D341Med (cell line): ENCODE measurements at regions not wholly inside any gene's neighbourhood (a gene's known extent, or its start where the extent isn't known, plus 50 kb on each side); places are given as distances from the start of the nearest gene placed in this dataset.
A peak's percentile ranks its signal among the peaks of the same experiment; 100 is the strongest.

Experiments used
- DNase-seq: peaks from one replicate; pipeline ENCODE4 v3.0.0; 2012; ENCODE audit warnings: low spot score

DNA sequence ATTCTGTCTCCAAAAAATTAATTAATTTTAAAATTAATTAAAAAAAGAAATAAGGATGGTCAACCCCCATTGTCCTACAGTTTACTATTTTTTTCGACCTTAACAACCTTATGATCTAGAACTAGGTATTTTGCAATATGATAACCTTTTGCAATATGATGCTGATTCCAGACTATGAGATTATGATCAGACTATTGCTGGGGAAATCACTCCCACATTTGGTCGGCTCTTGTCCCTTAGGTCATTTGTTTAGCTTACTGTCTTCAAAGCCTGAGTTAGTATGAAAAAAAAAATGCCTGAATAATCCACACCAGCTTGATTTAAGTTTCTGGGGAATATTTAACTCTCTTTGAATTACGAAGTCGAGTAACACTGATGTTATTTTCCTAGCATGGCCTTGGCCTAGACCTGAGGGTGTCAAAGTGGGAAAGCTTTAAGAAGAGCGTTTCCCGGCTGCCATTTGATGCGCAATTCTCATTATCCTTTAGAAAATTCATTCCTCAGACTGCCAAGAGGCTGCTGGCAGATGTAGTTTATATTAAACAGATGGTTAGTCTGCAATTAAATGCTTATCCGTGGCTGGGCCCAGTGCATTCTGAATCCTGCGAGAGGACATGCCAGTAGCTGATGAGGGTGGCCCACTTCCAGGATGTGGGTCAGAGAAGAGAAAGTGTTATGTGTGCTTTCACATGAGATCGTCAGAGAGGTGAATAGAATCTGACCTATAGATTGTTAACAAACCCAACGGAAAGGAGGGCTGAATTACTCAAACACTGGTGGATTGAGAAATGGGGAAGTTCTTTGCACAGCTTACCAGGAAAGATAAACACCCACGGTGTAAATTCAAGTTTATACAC lies 496.0 kb upstream of the THBS1 start:
- DNase-seq = peak; percentile 78

DNA sequence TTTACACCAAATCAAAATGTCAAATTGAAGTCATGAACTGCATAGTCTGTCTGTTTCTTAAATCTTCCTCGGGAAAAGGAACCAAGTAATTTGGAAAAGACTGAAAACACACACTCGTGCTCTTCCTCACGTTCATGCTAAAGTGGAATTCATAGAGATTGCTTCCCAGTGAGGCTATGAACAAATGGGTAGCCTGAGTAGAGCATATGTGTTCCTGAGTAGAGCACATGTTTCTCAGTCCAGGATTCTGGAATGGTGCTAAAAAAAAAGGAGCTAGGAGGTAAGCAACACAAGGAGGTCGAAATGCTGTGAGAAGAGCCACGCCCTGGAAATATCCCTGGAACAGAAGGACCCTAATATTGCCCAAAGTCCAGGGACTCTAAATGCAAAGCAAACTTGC lies 494.2 kb upstream of the THBS1 start:
- DNase-seq = no peak

DNA sequence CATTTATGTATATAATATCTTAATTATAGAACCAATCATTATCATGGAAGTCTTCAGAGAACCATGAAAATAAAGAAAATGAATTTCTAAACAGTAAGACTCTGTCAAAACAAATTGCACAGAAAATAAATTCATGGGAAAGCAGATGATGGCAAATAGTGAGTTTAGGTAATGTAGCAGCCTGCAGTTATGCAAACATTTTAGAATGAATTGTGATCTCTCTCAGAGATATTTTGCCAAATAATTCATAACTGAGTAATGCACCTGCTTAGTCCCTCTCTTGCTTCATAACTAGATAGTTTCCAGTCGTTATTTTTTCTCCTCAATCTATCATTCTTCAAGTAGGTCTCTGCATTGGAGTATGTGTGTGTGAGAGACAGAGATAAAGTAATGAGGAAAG lies 492.7 kb upstream of the THBS1 start:
- no peak for DNase-seq

DNA sequence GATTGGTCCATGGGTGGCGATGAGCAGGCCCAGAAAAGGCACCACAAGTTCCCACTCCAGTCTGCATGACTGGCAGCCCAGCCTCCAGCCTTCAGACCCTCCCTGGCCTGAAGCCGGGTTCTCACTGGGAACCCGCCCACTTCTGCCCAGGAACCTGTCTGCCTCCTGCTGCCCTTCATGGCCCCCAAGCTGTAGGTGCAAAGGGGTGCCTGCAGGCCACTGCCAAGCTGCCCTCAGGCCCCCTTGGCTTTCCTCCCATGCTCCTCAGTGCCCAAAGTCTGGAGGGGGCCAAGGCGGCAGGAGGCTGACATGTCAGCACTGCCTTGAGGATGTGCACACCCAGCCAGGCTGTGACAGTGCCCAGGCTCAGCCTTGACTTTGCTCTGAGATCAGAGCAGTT lies 488.5 kb upstream of the THBS1 start:
- DNase-seq = no peak

DNA sequence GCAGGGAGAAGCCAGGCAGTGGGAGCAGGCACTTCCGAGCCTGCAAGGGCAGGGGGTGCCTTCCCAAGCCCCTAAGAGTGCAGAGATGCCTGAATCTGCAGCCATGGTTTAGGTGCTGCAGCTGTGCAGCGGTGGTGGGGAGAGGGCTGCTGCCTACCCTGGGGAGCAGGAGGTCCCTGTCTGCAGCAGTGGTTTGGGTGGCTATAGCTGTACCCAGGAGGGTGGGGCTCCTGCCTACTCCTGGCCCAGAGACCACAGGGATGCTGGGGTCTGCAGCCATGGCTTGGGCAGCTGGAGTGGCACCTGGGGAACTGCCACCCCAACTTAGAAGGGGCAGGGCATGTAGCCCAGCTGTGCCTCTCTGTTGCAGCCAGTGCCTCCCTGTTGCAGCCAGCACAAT lies 488.1 kb upstream of the THBS1 start:
- no peak for DNase-seq

DNA sequence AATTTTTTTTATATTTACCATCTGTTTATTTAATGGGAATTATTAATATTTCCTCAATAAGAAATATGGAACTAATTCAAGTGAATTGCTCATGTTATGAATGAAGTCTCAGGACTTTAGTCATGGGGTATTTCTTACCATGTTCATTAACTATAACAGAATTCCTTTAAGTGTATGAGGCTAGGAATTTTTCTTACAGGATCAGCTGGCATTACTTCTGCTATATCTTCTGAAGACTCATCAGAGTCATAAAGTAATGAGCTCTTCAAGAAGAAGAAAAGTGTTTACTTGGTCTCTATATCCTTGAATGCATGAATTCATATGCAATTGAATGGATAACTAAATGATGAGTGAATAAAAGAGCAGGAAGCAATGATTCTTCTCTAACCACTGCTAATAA lies 486.8 kb upstream of the THBS1 start:
- no peak for DNase-seq

DNA sequence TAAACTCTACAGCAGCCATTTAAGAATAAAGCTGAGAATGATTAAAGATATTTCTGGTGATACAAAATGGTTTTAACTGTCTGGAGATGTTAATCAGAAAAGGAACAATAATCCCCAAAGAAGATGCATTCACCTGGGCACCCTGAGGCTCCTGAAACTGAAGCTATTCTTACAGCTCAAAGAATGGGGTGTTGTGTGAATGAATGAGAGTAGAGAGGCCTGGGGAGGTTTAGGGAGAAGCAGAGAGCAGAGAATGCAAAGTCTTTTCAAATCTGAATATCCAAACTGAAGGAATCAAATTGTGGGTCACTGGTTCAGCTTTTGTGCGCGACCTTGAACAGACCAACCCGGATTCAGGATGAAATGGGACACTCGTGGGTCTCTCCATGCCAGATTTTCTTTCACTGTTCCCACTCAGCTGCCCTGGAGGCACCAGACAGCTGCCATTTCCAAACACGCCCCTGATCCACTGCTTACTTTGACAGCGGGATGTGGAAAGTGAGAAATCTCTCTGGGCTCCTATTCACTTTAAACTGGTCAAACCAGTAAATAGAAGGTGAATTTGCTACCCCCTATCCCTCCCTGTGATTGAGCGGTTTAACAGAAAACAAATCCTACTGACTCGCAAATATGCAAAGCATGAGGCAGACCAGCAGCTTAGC lies 485.5 kb upstream of the THBS1 start:
- DNase-seq = no peak

DNA sequence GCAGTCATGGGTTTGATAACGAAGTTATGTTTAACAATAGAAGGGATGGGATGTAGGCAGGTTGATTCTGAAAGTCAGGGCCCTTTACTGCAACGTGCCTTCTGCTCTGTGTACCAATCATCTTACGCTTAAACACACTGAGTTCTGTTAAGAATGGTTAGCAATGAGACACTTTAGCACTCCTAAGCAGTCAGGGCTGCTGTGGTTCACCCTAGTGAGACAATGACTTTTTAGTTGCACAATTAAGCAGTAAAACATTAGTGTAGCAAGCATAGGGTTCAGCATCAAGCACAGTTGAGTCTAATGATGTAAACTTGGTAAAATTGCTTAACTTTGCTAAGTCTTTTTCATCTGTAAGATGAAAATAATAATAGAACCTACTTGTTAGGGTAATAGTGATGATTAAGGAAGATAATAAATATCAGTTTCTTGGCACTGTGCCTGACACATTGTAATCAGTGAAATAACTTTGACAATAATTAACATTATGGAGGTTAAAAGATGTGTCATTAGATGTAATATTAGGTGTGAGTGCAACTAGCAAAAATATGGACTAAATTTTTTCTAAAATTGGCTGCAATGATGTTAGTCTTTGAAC lies 484.2 kb upstream of the THBS1 start:
- no peak for DNase-seq

DNA sequence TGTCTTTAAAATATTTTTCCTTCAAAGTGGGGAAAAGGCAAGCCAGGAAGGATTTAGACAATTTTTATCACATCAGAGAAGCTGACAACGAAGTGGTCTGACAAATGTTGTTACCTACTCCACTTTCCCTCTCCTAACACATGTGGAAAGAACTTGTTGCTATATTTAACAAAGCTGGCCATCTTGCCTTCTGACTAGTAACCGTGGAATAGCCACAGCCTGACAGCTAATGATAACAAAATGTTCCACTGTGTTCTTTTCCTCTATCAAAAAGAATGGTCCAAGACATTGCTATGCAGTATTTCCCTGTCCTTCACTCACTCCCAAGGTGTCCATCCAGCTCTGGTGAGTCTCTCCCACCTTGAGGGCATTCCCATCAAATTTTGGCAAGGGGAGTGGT lies 481.4 kb upstream of the THBS1 start:
- DNase-seq = no peak

DNA sequence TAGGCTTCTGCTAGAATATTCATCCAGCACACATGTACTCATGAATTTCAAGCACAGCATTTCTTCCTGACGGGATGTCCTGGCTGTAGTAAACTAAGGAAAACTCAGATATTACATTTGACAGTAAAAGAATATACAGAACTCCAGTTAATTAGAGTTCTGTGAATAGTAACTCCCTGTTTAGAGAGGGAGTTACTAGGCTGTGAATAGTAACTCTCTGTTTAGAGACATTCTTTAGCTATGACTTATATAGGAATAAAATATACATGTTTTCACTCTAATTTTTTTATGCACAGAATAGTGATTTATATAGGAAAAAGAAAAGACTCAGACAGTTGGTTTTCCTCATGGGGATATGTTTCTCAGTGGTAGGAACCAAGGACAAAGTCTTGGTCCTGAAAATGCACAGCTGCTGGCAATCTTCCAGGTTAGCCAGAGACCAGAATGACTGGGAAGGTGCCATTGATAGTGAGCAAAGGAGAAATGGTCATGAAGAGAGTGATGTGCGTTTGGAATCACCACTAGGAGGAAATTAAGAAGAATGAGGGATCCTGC lies 480.7 kb upstream of the THBS1 start:
- DNase-seq = no peak

DNA sequence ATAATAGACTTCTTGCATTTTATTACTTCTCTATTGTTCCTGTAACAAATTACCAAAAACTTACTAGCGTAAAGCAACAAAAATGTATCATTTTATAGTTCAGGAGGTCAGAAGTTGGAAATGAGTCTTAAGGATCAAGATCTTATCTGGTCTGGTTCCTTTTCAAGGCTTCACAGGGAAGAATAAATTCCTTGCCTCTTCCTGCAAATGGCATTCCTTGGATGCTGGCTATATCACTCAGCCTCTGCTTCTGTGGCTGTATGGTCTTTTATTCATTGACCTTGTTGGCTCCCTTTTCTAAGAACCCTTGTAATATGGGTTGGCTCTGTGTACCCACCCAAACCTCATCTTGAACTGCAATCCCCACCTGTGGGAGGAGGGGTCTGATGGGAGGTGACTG lies 478.4 kb upstream of the THBS1 start:
- DNase-seq = no peak

DNA sequence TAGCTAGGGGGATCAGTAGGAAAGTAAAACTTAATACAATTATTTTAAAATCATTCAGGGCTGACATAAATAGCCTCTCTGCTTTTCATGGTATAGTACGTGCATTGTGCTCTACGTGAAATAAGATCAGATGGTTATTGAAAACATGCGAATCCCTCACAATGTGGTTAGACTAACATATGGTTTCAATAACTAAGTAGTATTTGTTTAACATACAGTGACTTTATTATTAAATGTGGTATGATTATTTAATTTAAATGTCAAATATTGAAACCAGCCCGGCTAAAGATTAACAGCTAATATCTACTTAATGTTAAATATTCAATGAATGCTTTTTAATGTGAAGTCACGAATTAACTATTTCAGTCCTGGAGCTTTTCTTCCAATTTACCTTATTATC lies 473.9 kb upstream of the THBS1 start:
- no peak for DNase-seq

DNA sequence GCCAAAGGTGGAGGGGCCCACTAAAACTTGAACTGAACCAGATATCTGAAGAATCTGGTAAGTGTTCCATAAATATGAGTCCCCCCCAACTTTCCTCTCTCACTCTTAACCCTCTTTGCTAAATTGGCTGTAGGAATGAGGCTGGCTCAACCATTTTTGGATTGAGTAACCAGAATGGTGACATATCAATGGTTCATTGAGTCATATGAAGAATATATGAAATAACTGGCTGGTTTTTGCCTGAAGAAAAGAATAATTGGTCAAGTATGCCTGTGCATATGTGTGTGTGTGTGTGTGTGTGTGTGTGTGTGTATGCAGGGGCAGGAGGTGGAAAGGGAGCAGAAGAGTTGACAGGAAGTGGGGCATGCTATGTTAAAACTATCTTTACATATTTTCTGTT lies 472.9 kb upstream of the THBS1 start:
- DNase-seq = no peak

DNA sequence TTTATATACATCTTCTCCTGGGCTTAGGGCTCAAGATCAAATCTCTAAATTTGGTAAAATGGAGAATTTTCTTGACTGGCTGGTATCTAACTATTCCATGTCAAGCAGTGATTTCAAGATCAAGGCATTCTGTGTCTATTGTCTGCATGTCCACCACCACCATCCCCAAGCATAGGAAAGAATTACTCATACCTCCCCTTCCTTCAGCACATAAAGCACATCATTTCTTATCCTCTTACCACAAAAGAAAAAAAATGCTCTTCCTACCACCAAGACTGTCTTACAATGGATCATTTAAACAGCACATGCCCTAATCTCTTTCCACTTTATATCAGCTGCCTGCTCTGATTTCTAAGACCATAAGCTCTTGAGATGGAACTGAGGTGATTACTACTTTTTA lies 470.5 kb upstream of the THBS1 start:
- DNase-seq = no peak

DNA sequence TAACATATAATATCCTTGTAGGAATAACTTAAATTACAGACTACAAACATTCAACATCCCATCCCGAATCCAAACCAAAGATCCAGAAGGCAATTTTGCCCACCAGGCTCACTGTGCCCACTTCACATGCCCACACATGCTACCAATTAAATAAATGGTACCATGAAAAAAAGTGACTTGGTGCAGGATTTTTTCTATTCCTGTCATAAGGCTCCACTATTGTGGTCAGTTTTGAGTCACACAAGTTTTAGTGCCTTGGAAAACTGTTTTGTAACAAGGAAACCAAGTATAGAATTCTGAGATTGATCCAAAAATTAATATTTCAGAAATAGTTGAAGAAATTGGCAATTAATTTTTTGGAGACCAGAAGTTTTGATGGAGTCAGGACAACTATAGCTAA lies 470.1 kb upstream of the THBS1 start:
- no peak for DNase-seq

DNA sequence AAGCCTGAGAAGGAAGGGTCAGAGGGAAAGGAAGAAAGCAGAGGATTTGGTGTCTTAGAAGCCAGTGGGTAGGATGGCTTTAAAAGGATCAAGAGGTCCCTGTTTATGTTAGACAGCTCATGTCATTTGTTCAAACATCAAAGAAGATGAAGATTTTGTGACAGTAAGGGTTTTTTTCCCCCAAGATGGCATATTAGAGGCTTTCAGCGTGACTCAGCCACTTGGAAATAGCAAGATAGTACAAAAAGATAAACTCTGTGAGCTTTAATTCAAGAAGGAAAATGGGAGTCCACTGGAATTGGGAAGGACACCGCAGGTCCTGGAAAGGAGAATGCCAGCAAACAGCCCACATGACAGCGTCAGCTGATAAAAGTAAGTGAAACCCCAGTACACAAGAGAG lies 467.1 kb upstream of the THBS1 start:
- no peak for DNase-seq

DNA sequence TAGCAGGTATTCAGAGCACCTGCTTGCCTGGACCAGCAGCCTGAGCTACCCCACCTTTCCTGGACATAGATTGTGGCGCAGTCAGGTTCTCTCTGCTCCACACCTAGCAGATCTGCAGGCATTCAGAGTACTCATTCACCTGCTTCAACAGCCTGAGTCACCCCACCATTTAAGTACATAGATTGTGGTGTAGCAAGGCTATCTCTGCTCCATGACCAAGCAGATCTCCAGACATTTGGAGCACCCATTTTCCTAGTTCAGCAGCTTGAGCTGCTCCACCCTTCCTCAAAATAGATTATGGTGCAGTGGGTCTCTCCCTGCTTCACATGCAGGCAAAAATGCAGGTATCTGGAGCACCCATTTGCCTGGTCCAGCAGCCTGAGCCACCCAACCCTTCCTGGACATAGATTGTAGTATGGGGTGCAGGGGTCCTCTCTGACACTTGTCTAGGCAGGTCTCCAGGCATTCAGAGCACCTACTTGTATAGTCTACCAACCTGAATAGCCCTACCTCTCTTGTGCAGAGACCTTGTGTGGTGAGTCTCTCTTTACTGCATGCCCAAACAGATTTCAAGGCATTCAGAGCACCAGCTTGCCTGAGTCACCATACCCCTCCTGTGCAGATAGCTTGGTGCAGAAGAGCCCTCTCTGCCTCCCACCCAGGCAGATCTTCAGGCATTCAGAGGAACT lies 466.0 kb upstream of the THBS1 start:
- no peak for DNase-seq

DNA sequence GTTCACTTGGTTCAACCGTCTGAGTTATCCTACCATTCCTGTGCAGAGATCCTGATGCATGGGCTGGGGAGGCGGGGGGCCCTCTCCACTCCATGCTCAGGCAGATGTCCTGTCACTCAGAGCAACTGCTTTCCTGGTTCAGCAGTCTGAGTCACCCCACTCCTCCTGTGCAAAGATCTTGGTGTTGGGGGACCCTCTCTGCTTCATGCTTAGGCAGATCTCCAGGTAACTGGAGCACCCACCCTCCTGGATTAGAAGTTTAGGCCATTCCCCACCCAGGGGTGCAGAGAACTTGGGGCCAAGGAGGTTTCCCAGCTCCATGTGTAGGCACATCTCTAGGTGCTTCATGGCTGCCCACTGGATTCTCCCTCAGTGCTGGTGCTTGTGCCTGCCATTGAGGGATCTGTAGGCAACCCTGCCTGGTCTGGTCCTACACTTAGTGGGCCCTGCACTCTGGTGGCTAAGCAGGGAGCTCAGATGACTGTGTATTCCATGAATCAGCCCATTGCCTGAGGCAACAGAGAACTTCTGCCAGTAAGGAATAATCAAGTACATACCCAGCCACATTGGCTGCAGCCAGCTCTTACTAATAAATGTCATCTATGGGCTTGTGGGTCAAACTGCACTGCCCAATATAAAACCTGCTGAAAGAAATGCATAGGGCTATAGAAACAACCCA lies 465.4 kb upstream of the THBS1 start:
- no peak for DNase-seq

DNA sequence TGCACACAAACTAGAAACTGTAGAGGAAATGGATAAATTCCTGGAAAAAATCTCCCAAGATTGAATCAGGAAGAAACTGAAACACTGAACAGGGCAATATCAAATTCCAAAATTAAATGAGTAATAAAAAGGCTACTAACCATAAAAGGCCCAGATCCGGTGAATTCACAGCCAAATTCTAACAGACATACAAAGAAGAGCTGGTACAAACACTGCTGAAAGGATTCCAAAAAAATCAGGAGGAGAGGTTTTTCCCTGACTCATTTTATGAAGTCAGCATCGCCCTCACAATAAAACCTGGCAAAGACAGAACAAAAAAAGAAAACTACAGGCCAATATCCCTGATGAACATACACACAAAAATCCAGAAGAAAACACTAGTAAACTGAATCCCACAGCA lies 462.4 kb upstream of the THBS1 start:
- DNase-seq = no peak

DNA sequence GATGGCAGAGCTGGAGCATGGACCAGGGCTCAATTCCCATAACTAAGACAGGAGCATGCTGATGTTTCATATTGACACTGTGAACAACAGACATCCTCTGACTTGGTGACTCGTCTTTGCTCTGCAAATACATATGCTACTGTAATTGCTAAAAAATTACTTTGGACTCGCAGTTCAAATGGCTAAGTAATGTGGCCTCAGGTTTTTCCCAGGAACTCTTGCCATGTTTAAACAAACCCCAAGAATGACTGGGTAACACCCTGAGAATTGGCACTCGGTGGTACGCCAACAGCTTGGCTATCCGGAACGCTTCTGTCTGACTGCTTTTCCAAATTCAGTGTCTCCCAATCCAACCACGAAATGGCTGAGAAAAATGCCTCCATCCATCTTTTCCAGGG lies 456.7 kb upstream of the THBS1 start:
- no peak for DNase-seq

DNA sequence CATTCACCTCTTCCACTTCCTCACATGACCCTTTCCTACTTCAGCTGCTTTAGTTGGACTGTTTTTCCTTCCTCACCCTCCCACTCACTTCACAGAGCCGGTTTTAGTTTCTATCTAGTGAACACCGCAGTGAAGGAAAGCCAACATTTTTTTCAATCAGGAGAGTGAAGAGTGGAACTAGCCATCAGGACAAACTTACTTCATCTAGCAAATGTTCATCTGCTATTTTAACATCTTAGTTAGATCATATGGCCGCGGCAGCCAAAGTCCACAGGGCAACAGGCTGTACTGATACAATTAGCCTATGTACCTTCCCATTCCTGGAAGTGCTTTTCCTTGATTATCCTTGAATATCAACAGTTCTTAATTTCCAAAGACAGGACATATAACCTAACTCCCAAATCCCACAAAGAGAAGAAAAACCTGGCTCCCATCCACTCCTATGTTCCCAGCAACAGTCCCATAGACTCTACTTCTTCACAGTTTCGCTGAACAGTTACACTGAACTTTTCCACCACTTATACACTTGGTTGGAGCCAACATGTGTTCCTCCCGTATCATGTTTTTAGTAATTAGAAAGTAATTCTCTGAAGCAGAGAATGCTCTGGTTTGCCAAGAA lies 456.2 kb upstream of the THBS1 start:
- no peak for DNase-seq

DNA sequence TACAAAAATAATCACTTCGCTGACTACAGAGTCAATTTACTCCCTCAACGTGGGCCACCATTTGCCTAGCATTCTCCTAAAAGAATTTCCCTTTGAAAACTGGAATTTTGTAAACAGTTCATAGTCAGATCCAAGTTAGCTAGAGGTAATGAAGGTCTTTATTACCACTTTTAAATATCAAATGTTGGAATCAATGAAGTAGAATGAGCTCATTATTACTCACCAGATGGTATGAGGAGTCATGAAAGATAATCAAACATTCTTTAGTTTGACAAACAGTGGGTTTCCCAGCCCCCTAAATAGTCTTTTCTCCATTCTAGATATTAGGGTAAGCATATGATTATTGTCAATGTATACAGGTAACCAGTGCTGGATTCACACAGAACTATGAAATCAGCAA lies 455.7 kb upstream of the THBS1 start:
- DNase-seq = no peak
